ENCODE measurements at regions not wholly inside any gene's neighbourhood (a gene's known extent, or its start where the extent isn't known, plus 50 kb on each side); places are given as distances from the start of the nearest gene placed in this dataset.
"Not testable (repeated sequence)": the region's sequence is repeated elsewhere in the genome, so short reads cannot be mapped to it uniquely, and the experiment has no call there.

DNA sequence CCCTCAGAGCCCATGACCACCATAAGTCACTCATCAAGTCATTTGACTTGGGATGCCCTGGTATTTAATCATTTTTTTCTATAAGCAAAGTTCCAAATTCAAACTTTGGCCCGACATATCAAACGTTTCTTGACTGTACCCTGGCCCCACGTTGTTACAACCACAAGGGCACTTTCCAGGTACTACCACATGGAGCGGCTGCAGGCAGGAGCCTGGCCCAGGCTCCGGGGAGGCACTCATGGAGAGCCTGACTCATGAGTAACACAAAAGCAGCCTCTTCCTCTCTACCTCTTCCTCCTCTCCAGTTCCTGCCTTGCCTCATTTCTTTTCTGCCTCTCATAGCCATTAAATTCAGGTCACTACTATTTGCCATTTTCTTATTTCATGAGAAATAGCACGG lies 87.2 kb downstream of the CDRT15L2 start:
- TF ChIP-seq, protein P1, sequence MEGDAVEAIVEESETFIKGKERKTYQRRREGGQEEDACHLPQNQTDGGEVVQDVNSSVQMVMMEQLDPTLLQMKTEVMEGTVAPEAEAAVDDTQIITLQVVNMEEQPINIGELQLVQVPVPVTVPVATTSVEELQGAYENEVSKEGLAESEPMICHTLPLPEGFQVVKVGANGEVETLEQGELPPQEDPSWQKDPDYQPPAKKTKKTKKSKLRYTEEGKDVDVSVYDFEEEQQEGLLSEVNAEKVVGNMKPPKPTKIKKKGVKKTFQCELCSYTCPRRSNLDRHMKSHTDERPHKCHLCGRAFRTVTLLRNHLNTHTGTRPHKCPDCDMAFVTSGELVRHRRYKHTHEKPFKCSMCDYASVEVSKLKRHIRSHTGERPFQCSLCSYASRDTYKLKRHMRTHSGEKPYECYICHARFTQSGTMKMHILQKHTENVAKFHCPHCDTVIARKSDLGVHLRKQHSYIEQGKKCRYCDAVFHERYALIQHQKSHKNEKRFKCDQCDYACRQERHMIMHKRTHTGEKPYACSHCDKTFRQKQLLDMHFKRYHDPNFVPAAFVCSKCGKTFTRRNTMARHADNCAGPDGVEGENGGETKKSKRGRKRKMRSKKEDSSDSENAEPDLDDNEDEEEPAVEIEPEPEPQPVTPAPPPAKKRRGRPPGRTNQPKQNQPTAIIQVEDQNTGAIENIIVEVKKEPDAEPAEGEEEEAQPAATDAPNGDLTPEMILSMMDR (IDR thresholded peaks at IDR 0.05) = not testable (repeated sequence)
- TF ChIP-seq POLR2A, POLR2AphosphoS5, EP300 (IDR thresholded peaks at IDR 0.05): not testable (repeated sequence)
